ENCODE measurements at regions not wholly inside any gene's neighbourhood (a gene's known extent, or its start where the extent isn't known, plus 50 kb on each side); places are given as distances from the start of the nearest gene placed in this dataset.

- no peak for TF ChIP-seq CTCF (conservative IDR thresholded peaks at IDR 0.05; ENCODE audit: low read length)
- no peak for TF ChIP-seq EZH2phosphoT487 (IDR thresholded peaks at IDR 0.05; ENCODE audit: borderline replicate concordance)
Measured at GRCh38 chr3:187531831-187532230, 138.4 kb downstream of the SST start.

Data from Loucy (cell line).